Activated CD4-positive, alpha-beta T cell treated with anti-CD3 and anti-CD28 coated beads, Interleukin-10, Interleukin-2, amounts not matched to agents 100 ng/mL and 50 ng/mL, durations not matched to agents 16 hours and 8 hours (primary cell): ENCODE measurements at regions not wholly inside any gene's neighbourhood (a gene's known extent, or its start where the extent isn't known, plus 50 kb on each side); places are given as distances from the start of the nearest gene placed in this dataset.
"Not testable (repeated sequence)": the region's sequence is repeated elsewhere in the genome, so short reads cannot be mapped to it uniquely, and the experiment has no call there.

Experiments used
- DNase-seq: peaks from one replicate; pipeline ENCODE4 v3.0.0-alpha.2; 2020

DNA sequence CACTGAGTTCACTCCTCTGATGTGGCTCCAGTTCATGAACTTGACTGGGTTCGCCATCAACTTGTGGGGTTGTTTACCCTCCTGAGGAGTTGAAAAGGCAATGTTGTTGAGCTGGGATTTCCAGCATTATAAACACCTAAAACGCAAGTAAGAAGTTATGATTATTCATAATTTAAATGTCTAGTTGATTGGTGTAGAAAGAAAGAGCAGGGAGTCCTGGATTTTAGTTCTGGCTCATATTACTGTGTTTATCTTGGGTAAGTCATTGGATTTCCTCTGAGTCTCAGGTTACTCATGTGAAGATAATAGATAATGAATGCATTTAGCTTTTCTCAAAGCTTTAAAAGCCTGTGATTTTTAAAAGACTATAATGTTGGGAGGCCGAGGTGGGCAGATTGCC lies 438.0 kb upstream of the CDH20 start:
- no peak for DNase-seq

DNA sequence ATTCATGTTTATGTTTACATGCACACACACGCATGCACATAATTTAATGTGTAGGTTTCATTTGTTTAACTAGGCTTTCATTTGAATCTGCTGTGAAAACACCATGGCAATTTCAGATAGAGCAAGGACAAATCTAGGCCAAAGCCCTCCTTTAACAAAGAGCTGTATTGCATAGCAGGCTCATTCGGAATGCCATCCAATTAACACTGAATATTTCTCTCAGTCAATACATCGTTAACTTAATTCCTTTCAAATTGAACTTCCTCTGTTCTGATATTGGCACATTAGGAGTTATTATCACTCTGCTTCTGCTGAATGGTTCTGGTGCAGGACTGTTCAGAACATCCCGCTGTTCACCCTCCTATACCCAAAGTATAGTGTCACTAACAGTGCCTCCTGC lies 435.1 kb upstream of the CDH20 start:
- DNase-seq: no peak

DNA sequence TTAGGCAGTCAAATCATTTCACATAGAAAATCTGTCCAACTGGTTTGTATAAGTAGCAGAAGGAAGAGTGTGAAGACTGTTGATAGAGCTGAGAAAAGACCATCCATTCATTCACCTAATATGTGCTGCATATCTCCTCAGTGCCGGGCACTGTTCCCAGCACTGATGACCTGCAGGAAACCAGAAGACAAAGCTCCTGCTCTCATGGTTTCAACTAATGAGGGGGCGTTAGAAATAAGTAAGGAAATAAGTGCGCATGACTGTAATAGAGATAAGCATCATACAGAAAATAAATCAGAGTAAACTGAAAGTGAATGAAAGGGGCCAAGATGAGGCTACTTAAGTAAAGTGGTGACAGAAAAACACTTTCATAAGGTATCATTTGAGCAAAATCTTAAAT lies 427.5 kb upstream of the CDH20 start:
- no peak for DNase-seq

DNA sequence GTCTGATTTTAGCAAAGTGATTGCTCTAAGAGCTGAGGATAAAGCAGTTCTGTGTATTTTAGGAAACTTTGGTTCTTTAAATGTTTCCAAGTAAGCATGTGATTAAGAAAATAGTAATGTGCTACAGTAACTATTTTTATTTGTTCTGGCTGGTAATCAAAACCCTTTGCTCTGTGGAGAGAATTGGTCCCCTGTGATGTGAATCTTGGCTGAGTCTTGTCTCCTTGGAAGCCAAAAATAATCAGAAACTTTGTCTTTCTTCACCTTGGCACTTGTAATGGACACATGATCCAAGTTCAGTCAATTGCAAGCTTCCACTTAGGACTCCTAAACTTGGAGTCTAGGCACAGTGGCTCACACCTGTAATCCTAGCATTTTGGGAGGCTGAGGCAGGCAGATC lies 422.7 kb upstream of the CDH20 start:
- no peak for DNase-seq

DNA sequence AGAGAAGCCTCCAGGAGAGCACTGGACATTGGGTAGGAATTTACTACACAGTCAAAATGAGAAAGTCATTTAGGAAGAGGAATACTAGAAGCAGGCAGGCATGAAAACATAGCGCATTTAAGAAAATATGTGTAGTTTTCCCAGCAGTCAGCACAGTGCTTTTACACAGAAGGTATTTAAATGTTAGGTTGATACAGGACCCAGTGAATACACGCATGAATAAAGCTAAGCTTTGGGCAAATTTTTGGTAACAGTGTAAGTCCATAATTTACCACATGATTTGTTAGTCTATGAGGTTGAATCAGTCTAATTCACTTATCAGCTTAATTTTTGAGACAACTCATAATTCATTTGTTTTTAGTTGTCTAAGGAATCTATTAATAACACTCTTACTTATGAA lies 421.7 kb upstream of the CDH20 start:
- DNase-seq: no peak

DNA sequence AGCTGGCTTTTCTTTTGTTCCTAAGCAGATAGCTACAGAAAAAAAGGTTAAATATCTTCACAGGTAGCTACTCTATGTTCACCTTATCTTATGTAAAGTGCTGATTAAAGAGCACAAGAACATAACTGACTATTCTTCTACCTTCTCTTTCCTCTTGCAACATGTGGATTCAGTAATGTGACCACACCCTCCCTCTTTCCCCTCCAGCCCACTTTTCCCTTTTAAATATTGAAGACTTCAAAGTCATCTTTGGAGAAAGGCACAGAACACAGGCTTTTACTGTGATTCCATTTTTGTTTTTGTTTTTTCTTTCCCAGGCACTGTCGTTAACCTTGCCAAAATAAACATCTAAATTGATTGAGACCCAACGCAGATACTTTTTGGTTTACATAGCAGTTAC lies 418.1 kb upstream of the CDH20 start:
- no peak for DNase-seq

DNA sequence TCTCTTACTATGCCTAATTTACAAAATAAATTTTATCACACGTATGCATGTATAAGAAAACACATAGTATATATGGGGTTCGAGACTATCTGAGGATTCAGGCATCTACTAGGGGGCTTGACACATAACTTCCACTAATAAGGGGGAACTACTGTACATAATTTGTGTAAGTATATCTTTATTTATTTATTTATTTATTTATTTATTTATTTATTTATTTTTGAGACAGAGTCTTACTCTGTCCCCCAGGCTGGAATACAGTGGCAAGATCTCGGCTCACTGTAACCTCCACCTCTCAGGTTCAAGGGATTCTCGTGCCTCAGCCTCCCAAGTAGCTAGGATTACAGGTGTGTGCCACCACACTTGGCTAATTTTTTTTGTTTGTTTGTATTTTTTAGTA lies 414.4 kb upstream of the CDH20 start:
- DNase-seq: not testable (repeated sequence)

DNA sequence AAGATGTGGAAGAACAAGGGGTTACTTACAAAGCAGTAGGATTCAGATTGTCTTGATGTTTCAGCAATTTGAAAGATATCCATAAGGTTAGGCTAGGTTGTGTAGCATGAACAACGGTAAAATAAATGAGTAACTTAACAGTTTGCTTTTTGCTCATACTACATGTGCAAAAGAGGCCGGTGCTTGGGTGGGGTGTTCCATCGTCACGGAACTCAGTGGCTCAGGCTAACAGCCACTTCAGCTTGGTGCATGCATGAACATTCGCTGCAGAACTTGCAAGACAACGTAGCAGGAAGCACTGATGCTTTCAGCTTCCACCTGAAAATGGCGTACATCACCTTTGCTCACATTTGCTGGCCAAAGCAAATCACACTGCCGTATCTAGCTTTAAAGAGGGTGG lies 407.3 kb upstream of the CDH20 start:
- no peak for DNase-seq

DNA sequence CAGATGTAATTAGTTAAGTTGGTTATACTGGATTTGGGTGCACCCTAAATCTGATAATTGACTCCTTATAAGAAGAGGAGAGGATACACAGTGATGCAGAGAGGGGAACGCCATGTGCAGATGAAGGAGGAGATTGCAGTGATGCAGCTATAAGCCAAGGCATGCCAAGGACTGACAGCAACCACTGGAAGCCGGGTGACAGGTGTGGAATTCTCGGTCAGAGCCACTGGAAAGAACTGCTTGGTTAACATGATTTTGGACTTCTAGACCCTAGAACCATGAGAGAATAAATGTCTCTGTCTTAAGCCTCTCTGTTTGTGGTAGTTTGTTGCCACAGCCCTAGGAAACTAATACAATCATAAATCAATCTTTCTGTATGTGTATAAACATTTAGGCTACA lies 403.3 kb upstream of the CDH20 start:
- DNase-seq: no peak

DNA sequence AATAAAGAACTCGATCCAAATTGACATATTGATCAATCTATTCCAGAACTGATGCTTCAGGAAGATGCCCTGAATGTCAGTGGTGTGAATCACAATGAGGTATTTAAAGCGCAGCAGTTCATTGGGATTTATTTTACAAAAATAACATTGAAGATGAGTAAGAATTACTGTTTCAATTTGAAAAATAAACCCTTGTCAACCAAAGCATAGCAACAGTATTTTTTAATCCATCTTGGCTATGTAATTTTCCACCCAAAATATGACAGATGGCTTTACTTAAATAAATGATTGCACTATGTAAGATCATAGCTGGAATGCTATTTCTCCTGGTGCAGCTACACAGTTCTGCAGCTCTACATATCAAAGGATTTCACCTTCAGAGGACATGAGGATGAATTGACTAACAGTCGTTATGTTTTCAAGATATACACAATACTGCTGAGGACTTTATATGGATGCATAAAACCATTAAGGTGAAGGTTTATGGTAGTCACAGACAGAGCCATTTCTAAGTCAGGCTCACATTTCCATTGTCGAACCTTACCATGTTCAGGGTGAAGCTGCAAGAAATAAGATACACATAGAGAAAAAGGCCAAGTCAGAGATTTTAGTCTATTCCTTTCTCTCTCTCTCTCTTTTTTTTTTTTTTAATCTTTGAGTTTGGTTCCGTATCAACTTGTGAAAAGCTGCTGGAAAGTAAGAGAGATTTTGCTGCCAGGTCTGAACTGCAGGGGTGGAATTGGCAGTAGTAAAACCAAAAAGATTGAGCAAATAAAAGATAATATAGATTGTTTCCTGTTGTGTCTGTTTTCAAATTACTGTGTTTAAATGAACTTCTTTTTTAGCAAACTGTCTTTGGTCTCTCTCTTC lies 398.0 kb upstream of the CDH20 start:
- no peak for DNase-seq

DNA sequence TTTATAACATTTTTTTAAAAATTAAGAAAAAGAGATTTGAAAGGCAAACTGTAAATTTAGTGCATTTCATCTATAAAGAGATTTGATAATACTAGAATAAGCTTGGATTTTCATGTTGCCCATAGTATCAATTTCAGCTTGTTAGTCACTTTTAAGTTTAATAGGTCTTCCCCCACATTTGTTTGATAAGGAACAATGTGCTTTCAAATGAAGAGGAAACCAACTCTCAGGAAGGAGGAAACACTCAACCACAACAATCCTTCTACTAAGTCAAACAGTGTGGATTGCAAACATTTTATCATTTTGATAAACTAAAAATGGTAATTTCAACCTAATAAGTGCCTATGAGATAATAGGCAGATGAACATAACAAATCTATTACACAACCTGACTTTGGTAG lies 397.1 kb upstream of the CDH20 start:
- DNase-seq: no peak

DNA sequence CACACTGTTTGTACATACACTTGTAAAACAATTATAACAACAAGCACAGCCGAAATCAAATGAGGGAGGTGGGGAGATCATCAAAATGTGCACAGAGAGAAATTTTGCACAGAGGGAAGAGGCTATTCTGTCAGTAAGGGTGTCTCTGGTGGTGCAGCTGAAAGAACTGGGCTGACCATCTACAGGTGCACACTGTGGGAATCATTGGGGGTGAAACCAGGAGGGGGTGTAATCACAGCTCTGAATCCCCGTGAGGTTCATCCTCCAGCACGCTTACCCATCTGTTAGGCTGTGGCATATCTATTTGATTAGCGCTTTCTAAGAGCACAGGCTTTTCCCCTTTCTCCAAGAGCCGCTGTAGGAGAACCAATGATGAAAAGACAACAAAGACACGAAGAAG lies 389.9 kb upstream of the CDH20 start:
- no peak for DNase-seq

DNA sequence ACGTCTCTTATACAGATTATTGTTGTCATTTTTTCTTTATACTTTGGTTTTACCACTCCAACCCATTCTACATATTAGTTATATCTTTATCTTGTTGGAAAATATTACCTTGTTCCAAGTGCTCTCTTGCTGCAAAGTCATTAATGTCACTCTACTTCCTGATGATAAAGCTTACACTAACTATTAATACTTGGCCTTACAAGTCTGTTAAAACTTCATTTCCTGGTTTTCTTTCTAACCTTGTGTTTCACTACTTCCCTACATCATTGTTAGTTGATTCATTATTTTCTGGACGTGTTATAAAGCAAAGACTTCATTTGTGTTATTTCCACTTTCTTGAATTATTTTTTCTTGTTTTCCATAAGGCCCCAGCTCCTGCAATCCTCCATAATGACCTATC lies 382.6 kb upstream of the CDH20 start:
- no peak for DNase-seq

DNA sequence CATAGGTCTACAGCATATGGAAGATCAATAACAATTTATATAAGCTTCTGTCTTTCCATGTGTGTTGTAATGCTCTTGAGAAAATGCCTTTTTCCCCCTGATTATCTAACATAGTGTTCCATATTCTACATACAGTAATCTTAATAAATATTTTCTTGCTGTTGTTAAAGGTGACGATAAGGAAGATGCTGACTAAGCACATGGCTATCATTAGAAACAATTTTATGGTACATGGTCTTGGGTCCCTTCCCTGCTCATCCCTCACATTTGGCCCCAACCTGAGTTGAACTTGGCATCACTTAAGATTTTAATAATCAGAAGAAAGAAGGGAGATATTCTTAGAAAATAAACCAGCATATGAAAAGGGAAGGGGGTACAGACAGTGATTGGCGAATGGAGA lies 382.1 kb upstream of the CDH20 start:
- DNase-seq: no peak

DNA sequence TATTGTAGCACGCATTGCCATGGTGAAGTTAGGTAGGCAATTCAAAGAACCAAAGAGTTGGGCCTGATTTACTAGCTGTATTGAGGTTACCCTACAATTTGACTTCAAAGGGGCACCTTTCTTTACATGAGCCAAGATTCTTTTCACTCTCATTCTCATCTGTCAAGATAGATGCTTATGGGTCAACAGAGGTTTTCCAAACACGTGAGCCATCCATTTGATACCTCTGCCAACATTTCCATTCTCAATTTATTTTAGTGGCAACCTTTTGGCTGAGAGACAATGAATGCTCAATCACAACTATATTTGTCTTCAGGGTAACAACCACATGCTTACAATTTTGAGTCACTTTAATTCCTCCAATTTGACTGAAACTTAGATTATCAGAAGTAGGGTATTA lies 370.6 kb upstream of the CDH20 start:
- DNase-seq: no peak

DNA sequence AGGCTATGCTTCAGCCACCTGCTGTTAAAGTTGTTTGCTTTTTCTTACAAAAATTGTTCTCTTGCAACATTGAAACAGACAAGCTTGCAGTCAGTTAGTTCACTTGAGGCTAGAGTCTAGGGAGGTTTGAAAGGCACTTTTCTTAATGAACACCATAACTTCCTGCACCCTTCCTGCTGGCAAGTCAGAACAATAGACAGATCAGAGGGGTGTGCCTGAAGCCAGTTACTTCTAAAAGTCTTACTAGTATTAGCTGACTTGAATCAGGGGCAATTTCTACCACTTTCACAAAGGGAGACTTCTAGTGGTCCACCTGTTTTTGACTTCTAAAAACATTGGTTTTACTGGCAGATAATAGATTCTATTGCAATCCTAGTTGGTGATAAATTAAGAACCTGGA lies 367.4 kb upstream of the CDH20 start:
- DNase-seq: no peak

DNA sequence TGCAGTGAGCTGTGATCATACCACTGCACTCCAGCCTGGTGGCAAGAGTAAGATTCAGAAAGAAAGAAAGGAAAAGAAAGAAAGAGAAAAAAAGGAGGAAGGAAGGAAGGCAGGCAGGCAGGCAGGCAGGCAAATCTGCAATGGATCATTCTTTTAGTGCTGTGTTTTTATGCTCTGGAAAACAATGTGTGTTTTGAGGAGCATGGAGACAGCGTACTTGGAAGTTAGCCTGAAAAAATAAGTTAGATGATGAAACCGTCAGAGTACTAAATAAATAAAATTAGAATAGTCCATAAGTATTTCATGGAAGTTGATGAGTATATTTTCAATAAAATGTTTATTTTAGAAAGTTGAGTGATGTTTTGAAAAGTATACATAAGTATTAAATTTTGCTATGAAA lies 366.4 kb upstream of the CDH20 start:
- DNase-seq: no peak

DNA sequence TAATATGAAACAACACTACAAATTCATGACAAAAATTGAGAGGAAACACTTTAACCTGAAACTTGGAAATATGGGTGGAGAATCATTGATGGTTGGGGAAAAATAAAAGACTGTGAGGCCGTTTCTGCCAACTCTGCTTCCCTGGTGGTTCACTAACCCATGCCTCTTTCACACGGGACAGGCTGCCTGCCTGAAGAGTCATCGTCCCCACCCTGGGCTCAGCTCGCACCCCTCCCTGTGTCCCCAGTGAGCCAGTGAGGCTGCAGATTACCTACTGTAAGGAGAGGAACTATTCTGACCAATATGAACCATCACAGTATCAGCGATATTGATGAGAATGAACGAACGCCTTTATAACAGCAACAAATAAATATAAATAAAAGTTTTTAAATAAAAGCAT lies 357.8 kb upstream of the CDH20 start:
- no peak for DNase-seq

DNA sequence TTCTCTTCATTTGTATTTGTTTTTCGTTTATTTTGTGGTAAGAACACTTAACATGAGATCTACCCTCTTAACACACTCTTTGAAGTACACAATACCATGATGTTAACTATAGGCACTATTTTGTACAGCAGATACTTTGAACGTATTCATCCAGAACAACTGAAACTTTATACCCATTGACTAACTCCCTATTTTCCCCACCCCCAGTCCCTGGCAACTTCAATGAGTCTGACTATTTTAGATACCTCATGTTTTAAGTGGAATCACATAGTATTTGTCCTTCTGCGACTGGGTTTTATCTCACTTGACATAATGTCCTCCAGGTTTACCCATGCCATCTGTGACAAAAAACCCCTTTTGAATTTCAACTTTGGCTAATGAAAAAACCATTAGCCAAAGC lies 356.3 kb upstream of the CDH20 start:
- DNase-seq: no peak

DNA sequence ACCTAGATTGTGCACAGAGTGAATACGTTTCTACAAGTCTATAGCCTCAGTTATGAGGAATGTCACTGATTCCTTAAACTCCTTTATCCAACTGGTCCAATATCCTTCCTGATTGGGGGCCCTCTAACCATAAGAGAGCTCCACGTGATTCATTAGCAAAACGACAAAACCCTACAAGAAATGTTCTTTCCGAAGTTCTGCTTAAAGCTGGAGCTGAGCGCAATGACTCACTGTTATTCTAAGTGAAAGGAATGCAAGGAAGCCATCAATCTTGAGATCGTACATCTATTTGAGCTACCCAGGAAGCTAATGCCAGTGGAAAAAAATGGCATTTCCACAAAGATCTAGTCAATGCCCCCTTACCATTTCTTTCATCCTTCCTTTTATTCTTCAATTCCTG lies 354.9 kb upstream of the CDH20 start:
- DNase-seq: no peak

DNA sequence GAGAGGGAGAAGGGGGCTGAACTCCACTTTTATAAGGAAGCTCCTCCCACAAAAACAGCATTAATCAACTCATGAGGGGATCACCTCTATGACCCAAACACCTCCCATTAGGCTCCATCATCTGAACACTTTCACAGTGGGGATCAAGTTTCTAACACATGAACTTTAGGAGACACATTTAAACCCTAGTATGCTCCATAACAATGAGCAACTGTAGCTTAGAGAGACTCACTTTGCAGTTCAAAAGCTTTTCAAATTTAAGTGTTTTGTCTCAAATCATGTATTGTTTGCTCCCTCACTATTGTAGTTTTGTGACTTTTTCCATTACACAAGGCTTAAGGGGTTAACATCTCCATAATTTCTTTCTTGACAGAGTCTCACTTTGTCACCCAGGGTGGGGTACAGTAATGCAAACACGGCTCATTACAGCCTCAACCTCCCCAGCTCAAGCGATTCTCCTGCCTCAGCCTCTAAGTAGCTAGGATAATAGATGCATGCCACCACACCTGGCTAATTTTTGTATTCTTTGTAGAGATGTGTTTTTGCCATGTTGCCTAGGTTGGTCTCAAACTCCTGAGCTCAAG lies 352.7 kb upstream of the CDH20 start:
- no peak for DNase-seq

DNA sequence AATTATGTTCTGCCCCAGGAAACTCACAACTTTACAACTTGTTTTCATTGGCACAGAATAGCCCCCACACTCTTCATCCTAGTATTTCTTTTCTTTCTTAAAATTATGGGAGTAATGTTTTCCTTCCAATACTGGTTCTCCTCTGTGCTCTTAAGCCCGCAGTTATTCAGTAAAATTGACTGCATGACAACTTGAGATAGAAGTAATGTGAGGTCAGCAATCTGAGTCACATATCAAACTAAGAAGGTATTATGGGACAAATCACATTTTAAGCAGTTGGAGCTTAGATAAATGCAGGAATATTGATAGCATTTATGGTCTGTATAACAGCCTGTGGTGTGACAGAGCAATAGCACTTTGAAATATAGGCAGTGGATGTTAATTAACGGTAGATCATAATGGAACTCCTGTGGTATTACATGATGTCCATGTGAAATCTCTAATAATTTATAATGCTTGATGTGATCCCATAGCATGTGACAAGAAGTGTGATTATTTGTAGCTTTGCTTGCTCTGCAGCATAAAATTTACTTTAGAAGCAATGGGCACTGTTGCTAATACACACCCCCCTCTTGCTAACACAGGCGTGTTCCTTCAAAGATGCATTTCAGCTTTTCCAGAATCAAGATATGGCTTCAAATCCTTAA lies 351.4 kb upstream of the CDH20 start:
- no peak for DNase-seq

DNA sequence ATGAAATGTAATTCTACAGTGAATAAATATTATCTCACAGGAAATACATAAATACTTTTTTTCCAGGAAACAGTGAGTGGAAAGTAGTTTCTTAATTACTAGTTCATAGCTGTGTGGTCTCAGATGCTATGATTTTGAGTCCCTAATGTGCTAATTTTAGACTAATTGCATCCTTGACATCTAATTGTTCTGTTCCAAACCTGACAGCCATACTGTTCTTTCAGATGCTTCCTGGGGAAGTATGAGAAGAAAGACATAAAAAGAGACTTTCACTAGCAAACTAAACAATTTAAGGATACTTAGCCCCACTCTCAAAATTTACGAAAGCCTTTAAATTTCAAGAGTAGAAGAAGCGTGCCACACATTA lies 350.9 kb upstream of the CDH20 start:
- no peak for DNase-seq

DNA sequence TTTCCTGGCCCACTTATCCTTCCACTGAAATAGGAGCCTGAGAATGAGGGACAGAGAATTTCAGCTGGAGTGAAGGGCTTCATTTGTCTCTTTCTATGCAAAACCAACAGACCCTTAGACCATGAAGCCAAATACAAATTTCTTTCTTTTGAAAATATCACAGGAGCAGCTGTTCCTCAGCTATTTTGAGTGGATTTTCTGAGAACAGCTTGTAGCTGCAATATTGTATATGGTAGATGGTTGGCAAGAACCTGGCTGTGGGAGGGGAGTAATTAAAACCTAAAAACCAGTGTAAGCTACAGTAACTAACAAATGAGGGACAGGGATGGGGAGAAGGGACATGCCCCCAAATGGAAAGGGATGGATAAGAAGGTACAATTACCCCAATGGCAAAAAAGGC lies 350.3 kb upstream of the CDH20 start:
- no peak for DNase-seq

DNA sequence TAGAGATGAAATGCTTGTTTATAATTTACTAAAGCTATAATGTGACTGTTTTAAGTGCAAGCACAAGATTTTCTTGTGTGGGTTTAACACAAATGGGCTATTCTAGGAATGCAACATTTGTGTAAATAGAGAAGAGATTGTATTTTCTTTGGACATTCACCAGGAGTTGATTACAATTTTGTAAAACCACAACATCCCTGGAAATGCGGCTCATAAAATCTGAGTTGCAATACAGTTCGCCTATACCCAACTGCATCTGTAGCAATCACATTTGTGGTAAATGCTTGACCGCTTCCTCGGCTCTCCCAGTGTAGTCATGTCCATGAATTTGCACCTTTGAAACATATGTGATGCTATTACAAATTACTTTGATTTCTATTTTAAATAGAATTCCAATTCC lies 348.7 kb upstream of the CDH20 start:
- no peak for DNase-seq
